Osteoblast (primary cell): ENCODE measurements at regions not wholly inside any gene's neighbourhood (a gene's known extent, or its start where the extent isn't known, plus 50 kb on each side); places are given as distances from the start of the nearest gene placed in this dataset.

ENCODE experiments used
- DNase-seq: peaks from one replicate; pipeline ENCODE4 v3.0.0; 2011; ENCODE audit warnings: low spot score, mixed read lengths; ENCODE audit not compliant: insufficient read length; ENCODE audit errors: missing footprints
- H2AFZ ChIP-seq: 2 replicates; pipeline ENCODE4 v1.6.0; 2011; ENCODE audit warnings: mild to moderate bottlenecking, low read length
- H3K27ac ChIP-seq: 2 replicates; pipeline ENCODE4 v1.5.1; 2011; ENCODE audit warnings: mild to moderate bottlenecking, low read depth, low read length, moderate library complexity
- H3K27me3 ChIP-seq: 2 replicates; pipeline ENCODE4 v1.6.0; 2012; ENCODE audit warnings: mild to moderate bottlenecking, control low read depth, inconsistent platforms, low read length, moderate library complexity; ENCODE audit not compliant: insufficient read depth
- H3K36me3 ChIP-seq: 2 replicates; pipeline ENCODE4 v1.5.1; 2011; ENCODE audit warnings: mild to moderate bottlenecking, low read length, control low read depth, moderate library complexity; ENCODE audit not compliant: insufficient read depth
- H3K4me1 ChIP-seq: 2 replicates; pipeline ENCODE4 v1.5.1; 2011; ENCODE audit warnings: mild to moderate bottlenecking, low read length, control low read depth, moderate library complexity; ENCODE audit not compliant: insufficient read depth
- H3K4me2 ChIP-seq: 2 replicates; pipeline ENCODE4 v1.6.0; 2011; ENCODE audit warnings: mild to moderate bottlenecking, low read length; ENCODE audit not compliant: insufficient read depth
- H3K4me3 ChIP-seq: fragments of 200-600 bp; sonication (generic); 3 replicates; pipeline ENCODE4 v1.5.1; 2012; ENCODE audit warnings: mild to moderate bottlenecking, low read length, inconsistent platforms; ENCODE audit not compliant: insufficient read depth
- H3K79me2 ChIP-seq: 2 replicates; pipeline ENCODE4 v1.6.0; 2012; ENCODE audit warnings: mild to moderate bottlenecking, low read length, control low read depth, inconsistent platforms; ENCODE audit not compliant: insufficient read depth
- H3K9me3 ChIP-seq: 2 replicates; pipeline ENCODE4 v1.5.1; 2011; ENCODE audit warnings: low read depth, low read length, control low read depth
- H4K20me1 ChIP-seq: 2 replicates; pipeline ENCODE4 v1.6.0; 2012; ENCODE audit warnings: mild to moderate bottlenecking, low read length, control low read depth; ENCODE audit not compliant: insufficient read depth
- CTCF ChIP-seq: IDR thresholded peaks from 2 replicates; pipeline ENCODE4 v1.5.1; 2011; ENCODE audit warnings: mild to moderate bottlenecking, low read depth, low read length, moderate library complexity; ENCODE audit errors: extremely low read depth

GRCh38 chr7:136807598-136807997, 60.9 kb upstream of the CHRM2 start:
- DNase-seq = no peak
- Histone ChIP-seq H4K20me1 (no peaks in the 10 kb centered on the region), H3K4me1 (no peaks in the 10 kb centered on the region), H3K27me3 (no peaks in the 10 kb centered on the region), H3K9me3 (no peaks in the 10 kb centered on the region), H3K79me2 (no peaks in the 10 kb centered on the region), H2AFZ (no peak overlapping the region), H3K4me2 (no peak overlapping the region), H3K36me3 (no peaks in the 10 kb centered on the region), H3K4me3 (no peak overlapping the region), H3K27ac (no peak overlapping the region)
- TF ChIP-seq CTCF = no peak

DNA sequence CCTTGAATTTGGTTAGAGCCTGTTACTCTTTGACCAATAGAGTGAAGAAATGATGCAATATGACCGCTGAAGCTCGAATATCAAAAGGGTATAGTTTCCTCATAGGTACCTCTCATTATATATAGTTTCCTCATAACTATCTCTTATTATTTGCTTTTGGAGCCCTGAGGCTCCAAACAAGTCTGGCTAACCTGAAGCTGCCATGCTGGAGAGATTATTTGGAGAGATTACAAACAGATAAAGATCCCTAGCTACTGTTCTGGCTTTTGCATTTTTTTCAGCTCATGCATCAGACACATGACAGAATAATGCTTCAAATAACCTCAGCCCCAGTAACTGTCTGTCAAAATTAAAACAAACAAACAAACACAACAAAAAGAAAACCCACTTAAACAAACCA, 65.4 kb upstream of the CHRM2 start:
- Histone ChIP-seq H3K4me1 (no peaks in the 10 kb centered on the region), H3K4me2 (no peak overlapping the region), H3K27ac (no peak overlapping the region), H2AFZ (no peak overlapping the region), H4K20me1 (no peaks in the 10 kb centered on the region), H3K79me2 (no peaks in the 10 kb centered on the region), H3K27me3 (no peaks in the 10 kb centered on the region), H3K9me3 (no peaks in the 10 kb centered on the region), H3K4me3 (no peak overlapping the region), H3K36me3 (no peaks in the 10 kb centered on the region)
- TF ChIP-seq CTCF = no peak
- DNase-seq = no peak

DNA sequence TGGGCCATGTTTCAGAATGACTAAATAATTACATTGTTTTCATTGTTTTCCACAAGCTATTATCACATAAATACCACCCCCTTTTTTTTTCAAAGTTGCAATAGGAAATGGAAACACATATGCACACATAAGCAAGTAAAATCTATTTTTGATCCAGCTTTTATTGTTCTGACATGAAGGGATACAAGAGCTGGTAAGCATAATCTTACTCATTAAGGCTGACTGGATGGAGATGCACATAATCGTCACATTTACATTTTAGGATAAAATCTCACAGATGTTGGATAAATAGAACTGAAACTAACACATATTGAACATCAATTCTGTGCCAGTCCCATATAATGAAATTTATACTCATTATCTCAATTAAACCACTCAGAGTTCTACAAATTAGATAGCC, 84.5 kb upstream of the CHRM2 start:
- no peak for DNase-seq
- no peaks in the 10 kb centered on the region for H3K36me3 ChIP-seq
- H3K79me2 ChIP-seq = no peaks in the 10 kb centered on the region
- H2AFZ ChIP-seq = no peak overlapping the region
- no peaks in the 10 kb centered on the region for H3K9me3 ChIP-seq
- H3K4me3 ChIP-seq = no peak overlapping the region
- H3K4me1 ChIP-seq = no peaks in the 10 kb centered on the region
- no peak overlapping the region for H3K4me2 ChIP-seq
- H4K20me1 ChIP-seq = no peaks in the 10 kb centered on the region
- H3K27ac ChIP-seq = no peak overlapping the region
- no peaks in the 10 kb centered on the region for H3K27me3 ChIP-seq
- TF ChIP-seq CTCF = no peak

GRCh38 chr7:136741941-136742340, 126.5 kb upstream of the CHRM2 start:
- TF ChIP-seq CTCF = no peak
- DNase-seq = no peak
- no peaks in the 10 kb centered on the region for H3K36me3 ChIP-seq
- no peaks in the 10 kb centered on the region for H3K79me2 ChIP-seq
- H3K27me3 ChIP-seq = no peaks in the 10 kb centered on the region
- no peaks in the 10 kb centered on the region for H3K9me3 ChIP-seq
- H3K4me1 ChIP-seq = no peaks in the 10 kb centered on the region
- no peaks in the 10 kb centered on the region for H4K20me1 ChIP-seq
- H3K4me3 ChIP-seq = no peak overlapping the region
- no peak overlapping the region for H3K27ac ChIP-seq
- no peak overlapping the region for H2AFZ ChIP-seq
- no peak overlapping the region for H3K4me2 ChIP-seq
